ENCODE measurements at regions not wholly inside any gene's neighbourhood (a gene's known extent, or its start where the extent isn't known, plus 50 kb on each side); places are given as distances from the start of the nearest gene placed in this dataset.

DNA sequence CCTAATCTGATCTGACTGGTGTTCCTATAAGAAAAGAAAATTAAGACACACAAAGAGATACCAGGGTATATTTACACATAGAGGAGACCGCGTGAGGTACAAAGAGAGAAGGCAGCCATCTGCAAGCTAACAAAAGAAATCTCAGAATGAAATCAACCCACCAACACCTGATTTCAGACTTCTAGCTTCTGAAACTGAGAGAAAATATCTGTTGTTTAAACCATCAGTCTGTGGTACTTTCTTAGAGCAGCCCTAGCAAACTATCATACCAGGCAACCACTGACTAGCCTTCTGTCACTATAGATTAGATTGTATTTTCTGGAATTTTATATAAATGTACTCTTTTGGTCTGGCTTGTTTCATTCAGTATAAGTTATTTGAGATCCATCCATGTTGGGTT lies 779.3 kb upstream of the ACO1 start:
- TF ChIP-seq, protein P1, sequence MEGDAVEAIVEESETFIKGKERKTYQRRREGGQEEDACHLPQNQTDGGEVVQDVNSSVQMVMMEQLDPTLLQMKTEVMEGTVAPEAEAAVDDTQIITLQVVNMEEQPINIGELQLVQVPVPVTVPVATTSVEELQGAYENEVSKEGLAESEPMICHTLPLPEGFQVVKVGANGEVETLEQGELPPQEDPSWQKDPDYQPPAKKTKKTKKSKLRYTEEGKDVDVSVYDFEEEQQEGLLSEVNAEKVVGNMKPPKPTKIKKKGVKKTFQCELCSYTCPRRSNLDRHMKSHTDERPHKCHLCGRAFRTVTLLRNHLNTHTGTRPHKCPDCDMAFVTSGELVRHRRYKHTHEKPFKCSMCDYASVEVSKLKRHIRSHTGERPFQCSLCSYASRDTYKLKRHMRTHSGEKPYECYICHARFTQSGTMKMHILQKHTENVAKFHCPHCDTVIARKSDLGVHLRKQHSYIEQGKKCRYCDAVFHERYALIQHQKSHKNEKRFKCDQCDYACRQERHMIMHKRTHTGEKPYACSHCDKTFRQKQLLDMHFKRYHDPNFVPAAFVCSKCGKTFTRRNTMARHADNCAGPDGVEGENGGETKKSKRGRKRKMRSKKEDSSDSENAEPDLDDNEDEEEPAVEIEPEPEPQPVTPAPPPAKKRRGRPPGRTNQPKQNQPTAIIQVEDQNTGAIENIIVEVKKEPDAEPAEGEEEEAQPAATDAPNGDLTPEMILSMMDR (conservative IDR thresholded peaks at IDR 0.05; ENCODE audit: low read length) = no peak
- TF ChIP-seq EZH2phosphoT487 (IDR thresholded peaks at IDR 0.05; ENCODE audit: borderline replicate concordance) = no peak

Measured in Loucy (cell line).